Stimulated activated CD4-positive, alpha-beta T cell treated with anti-CD3 and anti-CD28 coated beads, Interleukin-12 subunit alpha, Interleukin-12 subunit beta, amount 100 ng/mL, for 24 hours (primary cell): ENCODE measurements at regions not wholly inside any gene's neighbourhood (a gene's known extent, or its start where the extent isn't known, plus 50 kb on each side); places are given as distances from the start of the nearest gene placed in this dataset.
"Not testable (repeated sequence)": the region's sequence is repeated elsewhere in the genome, so short reads cannot be mapped to it uniquely, and the experiment has no call there.

ENCODE experiments used
- DNase-seq, 2 experiments: peaks; one replicate each; pipeline ENCODE4 v3.0.0-alpha.2; 2020; ENCODE audit warnings: low read depth in 2 of 2

DNA sequence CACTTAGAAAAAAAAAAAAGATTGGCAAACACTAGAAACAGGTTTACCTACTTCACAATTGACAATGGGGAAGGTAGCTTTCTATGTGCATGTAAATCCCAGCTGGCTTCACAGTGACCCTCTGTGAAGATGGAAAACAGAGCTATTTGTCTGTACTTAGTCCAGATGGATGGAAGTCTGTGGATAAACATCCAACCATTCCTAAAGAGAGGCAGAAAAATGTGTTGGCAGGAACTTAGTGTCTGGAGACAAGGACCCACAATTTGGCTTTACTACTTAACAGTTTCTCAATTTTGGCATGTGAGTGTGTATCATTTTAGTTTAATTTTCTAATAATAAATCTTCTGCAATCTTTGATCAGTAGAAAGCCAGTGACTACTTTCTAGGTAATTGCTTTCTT is 154.4 kb downstream of the RAD51AP2 start:
- no peak for DNase-seq

DNA sequence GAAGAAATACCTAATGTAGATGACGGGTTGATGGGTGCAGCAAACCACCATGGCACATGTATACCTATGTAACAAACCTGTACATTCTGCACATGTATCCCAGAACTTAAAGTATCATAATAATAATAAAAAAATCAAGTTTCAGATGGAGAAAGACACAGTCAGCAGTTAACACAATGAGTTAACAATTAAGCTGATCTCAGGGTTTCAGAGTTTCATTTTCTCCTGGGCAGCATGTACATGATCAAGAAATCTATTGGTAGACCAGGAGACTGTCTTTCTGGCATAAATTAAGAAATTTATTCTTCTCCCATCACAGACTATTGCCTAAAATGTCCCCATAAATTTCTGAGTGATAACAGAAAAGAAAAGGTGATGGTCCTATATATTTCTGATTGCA is 155.3 kb downstream of the RAD51AP2 start:
- no peak for DNase-seq

DNA sequence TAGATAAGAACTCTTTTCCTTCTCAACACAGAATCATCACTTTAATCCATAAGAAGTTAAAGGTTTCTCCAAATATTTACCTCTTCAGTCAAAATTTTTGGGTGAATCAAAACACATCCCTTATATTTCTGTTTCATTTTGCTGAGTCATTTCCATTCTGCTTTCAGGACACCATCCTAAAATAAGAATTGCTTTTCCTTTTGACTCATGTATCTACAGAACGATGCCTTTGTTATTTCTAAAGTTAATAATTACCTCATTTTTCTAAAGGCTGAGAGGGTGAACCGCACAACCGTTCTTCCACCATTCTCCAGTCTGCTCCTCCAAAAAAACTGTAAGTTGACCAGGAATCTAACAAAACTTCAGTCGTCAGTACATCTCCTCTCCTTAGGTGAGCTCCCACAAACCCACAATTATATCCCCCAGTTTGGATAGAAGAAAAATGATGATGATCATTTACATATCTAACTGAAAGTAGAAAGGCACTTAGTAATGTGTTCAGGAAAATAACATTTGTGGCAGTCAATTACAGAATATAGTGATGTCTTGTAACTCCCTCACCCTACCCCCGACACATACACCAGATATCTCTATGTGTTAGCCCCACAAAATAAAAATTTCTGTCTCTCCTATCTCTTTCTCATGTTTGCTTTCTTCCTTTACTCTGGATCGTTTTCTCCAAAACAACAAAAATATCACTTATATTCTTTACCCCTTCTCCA is 162.5 kb downstream of the RAD51AP2 start:
- no peak for DNase-seq

DNA sequence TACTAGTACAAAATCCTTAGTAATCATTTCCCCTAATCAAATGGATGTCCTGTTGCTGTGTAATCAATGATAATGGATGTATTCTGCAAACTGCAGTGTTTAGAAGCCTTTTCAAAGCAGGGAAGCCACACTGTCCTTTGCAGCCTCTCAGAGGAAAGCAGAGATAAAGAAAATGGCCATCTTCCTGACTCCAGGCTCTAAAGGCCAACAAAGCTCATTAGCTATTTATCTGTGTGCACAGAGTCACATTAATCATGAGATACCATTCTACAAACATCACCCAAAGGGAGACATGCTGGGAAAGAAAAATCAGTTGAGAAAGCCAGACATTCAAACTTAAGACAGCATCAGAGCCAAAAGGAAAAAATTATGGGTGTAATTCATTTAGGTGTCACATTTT is 165.0 kb downstream of the RAD51AP2 start:
- no peak for DNase-seq

DNA sequence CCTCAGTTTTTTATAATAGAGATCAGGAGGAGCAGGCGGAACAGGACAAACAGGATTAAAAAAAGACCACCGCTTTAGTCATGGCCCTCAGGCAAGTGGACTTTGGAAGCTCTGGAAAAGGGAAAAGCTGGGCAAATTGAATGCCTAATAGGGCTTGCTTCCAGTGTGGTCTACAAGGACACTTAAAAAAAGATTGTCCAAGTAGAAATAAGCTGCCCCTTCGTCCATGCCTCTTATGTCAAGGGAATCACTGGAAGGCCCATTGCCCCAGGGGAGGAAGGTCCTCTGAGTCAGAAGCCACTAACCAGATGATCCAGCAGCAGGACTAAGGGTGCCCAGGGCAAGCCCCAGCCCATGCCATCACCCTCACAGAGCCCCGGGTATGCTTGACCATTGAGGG is 175.5 kb downstream of the RAD51AP2 start:
- not testable (repeated sequence) for DNase-seq

DNA sequence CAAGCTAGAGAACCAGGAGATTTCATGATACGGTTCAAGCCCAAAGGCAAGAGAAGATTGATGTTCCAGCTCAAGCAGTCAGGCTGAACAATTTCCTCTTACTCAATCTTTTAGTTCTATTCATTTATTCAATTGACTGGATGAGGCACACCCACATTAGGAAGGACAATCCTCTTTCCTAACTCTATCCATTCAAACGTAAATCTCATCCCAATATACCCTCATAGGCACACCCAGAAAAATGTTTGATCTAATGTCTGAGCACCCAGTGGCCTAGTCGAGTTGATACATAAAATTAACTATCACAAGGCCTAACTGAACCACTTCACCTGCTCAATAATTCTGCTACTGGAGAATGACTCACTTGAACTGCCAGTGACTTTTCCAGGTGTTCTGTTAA is 180.7 kb downstream of the RAD51AP2 start:
- DNase-seq = no peak

DNA sequence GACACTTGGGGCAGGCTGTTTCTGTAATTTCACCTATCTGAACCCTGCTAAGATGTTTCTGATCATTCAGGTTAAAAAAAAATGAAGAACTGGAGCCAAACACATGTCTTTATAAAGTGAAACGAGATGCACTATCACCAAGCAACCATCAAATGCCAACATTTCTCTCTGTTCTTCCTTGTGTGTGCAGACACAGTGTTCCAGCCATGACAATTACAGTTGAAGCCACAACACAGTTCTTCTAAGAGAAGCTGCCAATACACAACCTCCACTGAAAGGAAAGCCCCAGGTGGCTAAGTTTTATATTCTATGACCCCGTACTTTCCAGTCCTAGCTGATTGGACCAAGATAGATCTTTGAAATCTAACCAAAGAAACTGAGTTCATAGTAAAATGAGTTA is 181.8 kb downstream of the RAD51AP2 start:
- DNase-seq = no peak

DNA sequence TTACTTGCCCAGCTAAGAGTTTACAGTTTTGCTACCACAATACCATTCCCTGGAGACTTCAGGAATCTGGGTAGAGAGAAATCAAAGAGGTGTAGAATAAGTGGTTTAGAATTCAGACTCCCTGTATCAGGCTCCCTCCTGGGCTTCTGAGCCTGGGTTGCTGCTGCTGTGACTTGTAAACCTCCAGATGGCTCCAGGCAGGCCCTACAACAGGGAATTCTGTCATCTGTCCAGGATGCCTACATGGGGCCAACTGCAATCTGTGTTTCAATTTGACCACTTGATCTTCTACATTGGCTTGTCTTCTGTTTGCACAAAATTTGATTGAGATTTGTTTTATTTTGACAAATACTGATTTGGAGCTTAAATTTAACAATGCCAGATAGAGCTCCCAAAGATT is 183.9 kb downstream of the RAD51AP2 start:
- DNase-seq = no peak

DNA sequence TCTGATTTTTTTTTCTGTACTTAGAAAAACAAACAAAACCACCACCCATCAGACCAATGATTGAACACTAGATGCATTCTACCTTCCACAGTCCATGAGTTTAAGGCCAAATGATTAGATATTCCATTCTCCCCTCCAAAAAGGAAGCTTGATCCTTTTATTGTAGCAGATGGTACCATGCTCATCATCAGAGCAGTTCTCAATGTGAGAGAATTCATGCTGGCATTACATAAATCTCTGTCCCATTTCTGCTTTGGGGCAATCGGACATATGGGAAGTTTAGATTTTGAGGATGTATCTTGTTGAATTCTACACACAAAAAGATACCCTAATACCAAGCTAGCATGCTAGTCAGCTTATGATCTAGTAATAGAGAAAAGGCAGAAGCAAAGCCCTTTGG is 186.6 kb downstream of the RAD51AP2 start:
- DNase-seq = no peak

DNA sequence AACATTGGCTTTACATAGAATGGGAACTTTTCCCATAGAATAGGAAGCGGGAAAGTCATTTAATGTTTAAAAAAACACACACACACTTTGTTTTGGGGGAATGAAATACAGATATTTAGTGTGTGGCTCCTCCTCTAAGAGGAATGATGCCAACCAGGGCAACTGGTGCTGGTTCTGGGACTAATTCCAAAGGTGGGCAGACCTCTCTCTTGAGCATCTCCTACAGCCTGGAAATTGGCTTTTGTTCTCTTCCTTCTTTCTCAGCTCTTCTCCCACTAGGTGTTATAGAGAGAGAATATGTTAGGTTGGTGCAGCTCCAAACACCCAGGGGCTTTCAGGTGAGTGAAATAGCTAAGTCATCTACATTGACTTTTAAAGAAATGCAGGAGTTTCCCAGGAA is 190.1 kb downstream of the RAD51AP2 start:
- no peak for DNase-seq

DNA sequence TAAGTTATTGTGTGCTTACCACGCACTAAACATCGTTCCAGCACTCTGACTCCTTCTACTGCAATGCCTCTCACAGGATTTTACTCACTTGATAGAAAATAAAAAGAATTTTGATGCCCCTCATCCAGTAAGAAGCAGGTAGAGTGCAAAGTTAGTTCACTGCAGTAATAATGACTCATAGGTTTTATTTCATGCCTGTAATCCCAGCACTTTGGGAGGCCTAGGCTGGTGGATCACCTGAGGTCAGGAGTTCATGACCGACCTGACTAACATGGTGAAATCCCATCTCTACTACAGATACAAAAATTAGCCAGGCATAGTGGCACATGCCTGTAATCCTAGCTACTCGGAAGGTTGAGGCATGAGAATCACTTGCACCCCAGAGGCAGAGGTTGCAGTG is 190.6 kb downstream of the RAD51AP2 start:
- no peak for DNase-seq

DNA sequence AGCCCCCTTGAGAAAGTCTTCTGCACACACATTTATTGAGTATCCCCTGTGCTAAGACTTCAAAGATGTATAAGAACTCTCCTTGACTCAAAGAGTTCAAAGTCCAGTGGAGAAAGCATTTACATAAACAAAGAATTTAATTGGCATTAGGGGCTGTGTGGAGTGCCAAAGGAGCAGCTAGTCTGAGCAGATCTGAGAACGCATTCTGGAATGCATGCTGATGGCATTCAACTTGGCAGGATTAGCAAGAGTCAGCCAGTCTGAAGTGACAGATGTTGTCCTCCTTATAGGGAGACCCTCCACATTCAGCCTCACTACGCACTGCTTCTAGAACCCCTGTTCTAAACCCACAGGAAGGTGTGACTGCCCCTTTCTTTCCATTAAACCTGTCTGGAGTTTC is 191.5 kb downstream of the RAD51AP2 start:
- DNase-seq = no peak

DNA sequence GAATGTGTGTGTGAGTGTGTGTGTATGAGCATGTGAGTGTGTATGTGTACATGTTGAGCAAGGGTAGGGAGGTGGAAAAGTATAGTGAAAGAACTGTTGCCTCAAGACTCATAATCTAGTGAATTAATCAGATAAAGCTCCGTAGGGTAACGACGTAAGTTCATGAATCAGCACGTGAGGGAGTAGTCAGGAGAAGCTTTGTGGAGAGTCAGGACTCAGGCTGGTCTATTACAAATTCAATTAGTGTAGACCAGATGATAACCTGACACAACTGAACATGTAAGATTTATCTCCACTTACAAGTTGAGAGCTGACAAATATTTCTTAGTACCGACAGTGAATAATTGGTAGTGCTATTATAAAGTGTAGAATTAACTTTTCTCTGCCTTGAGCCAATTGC is 194.5 kb downstream of the RAD51AP2 start:
- no peak for DNase-seq

DNA sequence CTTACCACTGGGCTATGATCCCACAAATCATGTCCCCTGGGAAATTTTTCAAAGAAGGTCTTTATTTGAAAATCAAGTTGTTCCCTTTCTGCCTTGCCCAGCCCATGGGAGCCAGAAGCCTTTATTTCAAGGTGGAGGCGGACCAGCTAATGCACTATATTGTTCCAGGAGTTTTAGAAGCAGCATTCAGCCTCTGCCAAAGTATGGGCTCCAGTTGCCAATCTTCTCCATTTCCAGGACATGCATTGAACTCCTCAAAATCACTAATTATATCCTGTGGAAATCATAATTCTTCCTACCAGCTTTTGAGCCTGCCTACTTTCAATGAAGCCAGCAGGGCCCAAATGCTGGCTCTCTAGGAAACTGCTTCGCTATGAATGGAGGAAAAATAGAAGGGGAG is 195.8 kb downstream of the RAD51AP2 start:
- no peak for DNase-seq

DNA sequence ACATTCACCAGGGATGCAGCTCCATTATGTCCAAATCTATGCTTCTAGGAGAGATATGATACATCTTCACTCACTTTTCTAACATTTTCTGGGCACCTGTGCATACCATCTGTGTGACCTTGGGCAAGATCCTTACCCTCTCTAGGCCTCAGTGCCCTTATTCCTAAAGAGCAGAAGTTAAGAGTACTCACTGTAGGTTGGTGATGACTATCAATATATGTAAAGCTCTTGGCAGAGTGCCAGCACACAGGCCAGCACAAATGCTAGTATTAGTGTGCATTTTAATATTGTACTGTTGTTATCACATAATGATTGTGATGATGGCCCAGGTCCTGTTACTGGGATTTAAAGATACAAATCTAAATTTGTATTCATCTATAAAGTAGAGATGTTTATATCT is 199.2 kb downstream of the RAD51AP2 start:
- DNase-seq = no peak

DNA sequence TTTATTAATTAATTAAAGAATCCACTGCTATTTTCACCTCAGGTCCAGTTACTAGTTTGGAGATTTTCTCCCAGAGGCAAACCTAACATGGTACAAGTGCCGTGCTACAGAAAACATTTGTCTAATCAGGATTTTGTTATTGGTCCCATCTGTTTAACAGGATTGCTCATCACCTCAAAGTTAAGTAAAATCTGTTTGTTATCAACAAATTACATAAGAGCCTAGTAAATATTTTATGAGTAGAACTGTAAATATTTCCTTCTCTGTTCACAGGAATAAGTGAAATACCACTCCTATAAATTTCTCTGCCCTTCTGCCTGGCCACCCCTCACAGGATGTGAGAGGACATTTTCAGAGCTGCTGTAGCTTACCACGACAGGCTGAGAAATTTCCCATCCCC is 200.2 kb downstream of the RAD51AP2 start:
- DNase-seq = no peak

DNA sequence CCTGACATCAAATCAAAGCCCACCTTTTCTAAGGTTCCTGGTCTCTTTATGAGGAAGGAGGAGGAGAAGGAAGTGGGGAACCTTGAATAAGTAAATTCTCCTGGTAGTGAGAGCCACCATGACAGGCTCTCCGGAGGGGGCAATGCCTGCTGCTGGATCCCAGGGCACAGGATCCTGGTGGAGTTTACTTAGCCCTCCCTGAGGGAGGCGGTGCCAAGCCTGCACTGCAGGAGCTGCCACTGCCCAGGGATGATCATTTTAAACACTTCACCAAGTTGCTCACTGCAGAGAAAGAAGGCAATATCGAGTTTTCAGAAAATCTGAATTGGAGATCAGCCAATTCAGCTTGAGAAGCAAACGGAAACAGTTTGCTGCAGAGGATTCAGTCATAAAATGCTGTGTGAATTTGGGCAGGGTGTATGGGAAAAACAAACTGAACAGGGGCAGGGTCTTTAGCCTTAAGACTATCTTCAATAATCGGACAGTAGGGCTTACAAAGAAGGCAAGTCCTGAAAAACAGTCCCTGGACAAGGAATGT is 200.7 kb downstream of the RAD51AP2 start:
- DNase-seq = no peak

DNA sequence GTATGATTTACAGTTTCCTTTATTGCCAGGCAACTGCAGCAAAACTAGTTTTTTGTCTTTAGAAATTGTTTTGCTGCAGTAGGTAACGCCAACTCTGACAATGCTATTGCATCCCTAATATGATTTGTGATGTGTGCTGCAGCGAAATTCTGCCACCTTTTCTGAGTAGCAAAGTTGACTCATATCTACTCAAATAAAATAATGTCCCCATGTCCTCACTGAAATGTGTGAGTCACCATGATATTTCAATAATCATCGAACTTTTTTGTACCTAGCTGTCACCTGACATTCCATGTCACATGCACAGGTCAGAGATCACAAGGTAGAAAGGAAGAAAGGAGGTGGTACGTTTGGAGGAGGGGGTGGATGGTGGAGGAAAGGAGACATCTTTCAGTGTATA is 205.0 kb downstream of the RAD51AP2 start:
- DNase-seq = no peak

DNA sequence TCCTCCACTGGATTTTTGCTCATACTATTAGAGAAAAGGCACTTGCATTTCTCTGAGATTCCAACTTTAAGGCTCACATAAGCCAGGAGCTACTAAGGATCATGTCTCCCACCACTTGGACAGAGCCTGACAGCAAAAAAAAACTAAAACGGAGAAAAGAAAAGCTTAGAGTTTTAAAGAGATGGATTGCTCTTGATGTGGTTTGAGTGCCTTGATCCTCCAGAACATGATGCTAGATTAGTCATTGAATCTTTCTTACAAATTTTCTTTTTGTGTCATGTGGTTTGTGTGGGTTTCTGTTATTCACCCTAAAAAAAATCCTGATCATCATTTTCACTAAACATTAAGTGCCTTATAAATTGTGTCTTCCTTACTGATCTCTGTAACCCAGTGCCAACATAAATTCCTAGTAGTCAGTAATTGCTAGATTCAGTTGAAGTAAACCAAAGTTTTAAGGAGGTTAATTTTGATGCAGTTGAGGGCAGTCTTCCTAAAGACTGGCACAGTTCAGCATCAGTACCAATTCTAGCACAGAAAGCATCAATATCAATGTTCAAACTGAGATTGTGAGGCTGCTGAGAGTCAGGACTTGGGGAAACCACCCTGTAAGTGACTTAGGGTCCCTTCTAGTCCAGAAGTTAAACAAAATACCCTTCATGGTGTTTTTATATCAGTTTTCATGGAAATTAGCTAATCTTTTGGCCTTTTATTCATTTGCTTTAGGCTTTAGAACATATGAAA is 206.3 kb downstream of the RAD51AP2 start:
- DNase-seq = no peak

DNA sequence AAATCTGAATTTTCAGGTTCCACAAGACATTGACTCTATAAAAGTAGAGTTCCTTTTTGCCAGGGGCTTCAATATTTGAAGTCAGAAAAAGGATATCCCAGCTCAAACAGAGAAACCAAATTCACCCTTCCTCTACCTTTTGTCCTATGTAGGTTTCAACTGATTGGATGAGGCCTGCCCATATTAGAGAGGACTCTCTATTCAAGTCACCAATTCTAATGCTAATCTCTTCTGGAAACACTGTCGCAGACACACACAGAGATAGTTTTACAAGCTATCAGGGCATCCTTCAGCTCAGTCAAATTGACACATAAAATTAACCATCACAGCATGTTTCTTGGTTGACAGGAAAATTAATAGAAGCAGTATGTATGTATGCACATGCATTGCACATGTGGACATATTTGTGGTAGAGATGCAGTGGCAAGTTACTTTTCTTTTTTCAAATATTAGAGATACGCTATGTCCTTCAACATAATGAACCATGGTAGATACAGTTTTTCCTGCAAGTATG is 207.1 kb downstream of the RAD51AP2 start:
- no peak for DNase-seq

DNA sequence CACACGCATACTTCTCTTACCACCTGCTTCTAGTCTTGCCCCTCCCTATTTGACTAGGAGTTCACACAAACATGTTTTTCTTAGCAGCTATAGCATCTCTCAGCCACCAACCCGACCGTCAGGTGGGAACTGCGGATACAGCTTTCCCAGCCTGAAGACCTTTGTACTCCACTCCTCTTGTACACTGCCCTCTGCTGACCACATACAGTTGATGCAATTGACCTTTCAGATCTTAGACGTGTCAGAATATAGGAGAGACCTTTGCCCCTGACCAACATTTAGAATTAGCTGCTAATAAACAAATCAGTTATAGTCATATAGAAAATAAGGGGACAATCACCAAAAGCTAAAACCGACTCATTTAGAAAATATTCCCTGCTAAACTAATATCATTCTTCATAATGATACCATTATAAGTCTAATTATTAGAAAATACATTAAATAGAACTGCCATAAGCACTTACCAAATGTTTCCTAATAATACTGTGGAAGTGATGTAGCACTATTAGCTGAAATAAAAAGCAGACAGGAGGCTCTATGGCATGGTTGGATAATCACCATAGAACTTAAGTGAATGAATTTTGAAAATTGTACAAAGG is 208.4 kb downstream of the RAD51AP2 start:
- peak in 1 of 2 experiments; percentile 1 for DNase-seq

DNA sequence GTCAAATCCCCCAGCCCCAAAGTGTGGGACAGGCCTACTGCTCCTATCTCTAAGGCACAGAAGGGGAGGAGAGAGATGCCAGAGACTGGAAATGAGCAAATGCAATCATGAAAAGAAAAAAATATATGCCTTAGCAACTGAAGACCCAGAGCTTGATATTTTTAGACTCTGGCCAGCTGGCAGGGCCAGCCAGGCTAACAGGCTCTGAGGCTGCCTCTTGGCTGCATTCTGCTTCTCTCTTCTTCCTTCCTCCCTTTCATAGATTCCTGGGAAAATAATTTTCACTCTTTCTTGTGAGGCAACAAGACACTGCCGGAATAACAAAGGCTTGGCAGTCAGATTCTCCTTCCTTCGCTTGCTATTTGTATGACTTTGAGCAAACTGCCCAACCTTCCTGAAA is 209.1 kb downstream of the RAD51AP2 start:
- no peak for DNase-seq

DNA sequence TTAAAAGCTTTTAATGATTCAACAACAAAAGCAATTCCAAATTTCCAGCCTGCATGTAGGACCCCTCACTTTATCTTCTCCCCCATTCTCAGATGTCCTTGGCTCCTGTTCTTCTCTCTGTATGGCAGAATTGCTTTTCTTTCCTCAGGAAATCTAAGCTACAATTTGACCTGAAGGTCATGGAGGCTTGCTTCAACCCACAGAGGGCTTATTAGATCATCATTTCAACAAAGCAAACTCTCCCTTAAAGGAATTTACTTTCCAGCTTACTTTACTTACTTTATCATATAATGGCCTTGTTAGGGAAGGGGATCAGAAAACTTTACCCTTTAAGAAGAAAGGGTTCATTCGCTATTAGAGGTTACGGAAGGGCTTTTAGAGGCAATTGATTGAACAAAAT is 211.5 kb downstream of the RAD51AP2 start:
- no peak for DNase-seq
